SK-N-SH (cell line): ENCODE measurements at regions not wholly inside any gene's neighbourhood (a gene's known extent, or its start where the extent isn't known, plus 50 kb on each side); places are given as distances from the start of the nearest gene placed in this dataset.

Experiments used
- CTCF ChIP-seq: fragments of 200-600 bp; sonication (generic); IDR thresholded peaks from 2 replicates; pipeline ENCODE4 v1.6.1; 2017; ENCODE audit warnings: antibody characterized with exemption, mild to moderate bottlenecking, moderate library complexity
- EP300 ChIP-seq, 2 experiments: IDR thresholded peaks; 2 replicates each; pipeline versions ENCODE4 v1.4.0 to v1.6.1; 2012; ENCODE audit warnings: borderline replicate concordance in 1 of 2, low read depth in 1 of 2, low read length in 1 of 2
- EZH2phosphoT487 ChIP-seq: fragments of 200-600 bp; sonication (generic); IDR thresholded peaks from 2 replicates; pipeline ENCODE4 v1.6.1; 2017; ENCODE audit warnings: low read depth, mixed run types, mild to moderate bottlenecking, antibody characterized with exemption, moderate library complexity, borderline replicate concordance
- JUND ChIP-seq: IDR thresholded peaks from 2 replicates; pipeline ENCODE4 v1.4.0; 2012
- MAX ChIP-seq: IDR thresholded peaks from 2 replicates; pipeline ENCODE4 v1.4.0; 2012; ENCODE audit warnings: low read depth
- POLR2AphosphoS5 ChIP-seq: IDR thresholded peaks from 2 replicates; pipeline ENCODE4 v1.6.1; 2012; ENCODE audit warnings: low read depth, low read length
- RFX5 ChIP-seq: IDR thresholded peaks from 2 replicates; pipeline ENCODE4 v1.6.1; 2012; ENCODE audit warnings: mild to moderate bottlenecking, improper control_type of control experiment, low read length
- TAF1 ChIP-seq: IDR thresholded peaks from 2 replicates; pipeline ENCODE4 v1.6.1; 2012; ENCODE audit warnings: low read depth, mild to moderate bottlenecking, low read length, moderate library complexity, borderline replicate concordance
- YY1 ChIP-seq: IDR thresholded peaks from 2 replicates; pipeline ENCODE4 v1.4.0; 2012; ENCODE audit warnings: low read depth, mild to moderate bottlenecking
- TF ChIP-seq, protein P1 (sequence below): IDR thresholded peaks from 2 replicates; pipeline ENCODE4 v1.6.1; 2012; ENCODE audit warnings: mild to moderate bottlenecking, low read depth, low read length, moderate library complexity

GRCh38 chr18:28469946-28470345, 293.0 kb upstream of the CDH2 start:
- TF ChIP-seq CTCF (no peak), JUND (no peak), YY1 (no peak), EP300 (IDR thresholded peaks at IDR 0.05; ENCODE audit: borderline replicate concordance in 1 of 2, low read depth in 1 of 2, low read length in 1 of 2) (no peak), RFX5 (no peak), EZH2phosphoT487 (no peak), TAF1 (no peak), POLR2AphosphoS5 (no peak), MAX (no peak)
- TF ChIP-seq, protein P1, sequence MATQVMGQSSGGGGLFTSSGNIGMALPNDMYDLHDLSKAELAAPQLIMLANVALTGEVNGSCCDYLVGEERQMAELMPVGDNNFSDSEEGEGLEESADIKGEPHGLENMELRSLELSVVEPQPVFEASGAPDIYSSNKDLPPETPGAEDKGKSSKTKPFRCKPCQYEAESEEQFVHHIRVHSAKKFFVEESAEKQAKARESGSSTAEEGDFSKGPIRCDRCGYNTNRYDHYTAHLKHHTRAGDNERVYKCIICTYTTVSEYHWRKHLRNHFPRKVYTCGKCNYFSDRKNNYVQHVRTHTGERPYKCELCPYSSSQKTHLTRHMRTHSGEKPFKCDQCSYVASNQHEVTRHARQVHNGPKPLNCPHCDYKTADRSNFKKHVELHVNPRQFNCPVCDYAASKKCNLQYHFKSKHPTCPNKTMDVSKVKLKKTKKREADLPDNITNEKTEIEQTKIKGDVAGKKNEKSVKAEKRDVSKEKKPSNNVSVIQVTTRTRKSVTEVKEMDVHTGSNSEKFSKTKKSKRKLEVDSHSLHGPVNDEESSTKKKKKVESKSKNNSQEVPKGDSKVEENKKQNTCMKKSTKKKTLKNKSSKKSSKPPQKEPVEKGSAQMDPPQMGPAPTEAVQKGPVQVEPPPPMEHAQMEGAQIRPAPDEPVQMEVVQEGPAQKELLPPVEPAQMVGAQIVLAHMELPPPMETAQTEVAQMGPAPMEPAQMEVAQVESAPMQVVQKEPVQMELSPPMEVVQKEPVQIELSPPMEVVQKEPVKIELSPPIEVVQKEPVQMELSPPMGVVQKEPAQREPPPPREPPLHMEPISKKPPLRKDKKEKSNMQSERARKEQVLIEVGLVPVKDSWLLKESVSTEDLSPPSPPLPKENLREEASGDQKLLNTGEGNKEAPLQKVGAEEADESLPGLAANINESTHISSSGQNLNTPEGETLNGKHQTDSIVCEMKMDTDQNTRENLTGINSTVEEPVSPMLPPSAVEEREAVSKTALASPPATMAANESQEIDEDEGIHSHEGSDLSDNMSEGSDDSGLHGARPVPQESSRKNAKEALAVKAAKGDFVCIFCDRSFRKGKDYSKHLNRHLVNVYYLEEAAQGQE = no peak
